ENCODE measurements at regions not wholly inside any gene's neighbourhood (a gene's known extent, or its start where the extent isn't known, plus 50 kb on each side); places are given as distances from the start of the nearest gene placed in this dataset.

GRCh38 chr6:95767897-95768463 lies 190.6 kb downstream of the MANEA start:
- no peaks in the 10 kb centered on the region for H3K36me3 Mint-ChIP-seq (ENCODE audit: low read depth)
- H3K27me3 Mint-ChIP-seq (ENCODE audit: low read depth): peaks cover 5% of the 10 kb centered on the region
- H3K4me1 Mint-ChIP-seq (ENCODE audit: low read depth): no peaks in the 10 kb centered on the region
- H3K9me3 Mint-ChIP-seq (ENCODE audit: low read depth): no peaks in the 10 kb centered on the region
- H3K27ac Mint-ChIP-seq (ENCODE audit: unreplicated experiment): no peak overlapping the region
- no peak overlapping the region for H3K4me3 Mint-ChIP-seq (ENCODE audit: unreplicated experiment)
- no peak for TF ChIP-seq CTCF (IDR thresholded peaks at IDR 0.05)
- no peak for DNase-seq (ENCODE audit: low spot score)

- DNase-seq (ENCODE audit: low spot score): no peak
- no peaks in the 10 kb centered on the region for H3K4me1 Mint-ChIP-seq (ENCODE audit: low read depth)
- peaks cover 5% of the 10 kb centered on the region for H3K27me3 Mint-ChIP-seq (ENCODE audit: low read depth)
- H3K9me3 Mint-ChIP-seq (ENCODE audit: low read depth): no peaks in the 10 kb centered on the region
- no peak overlapping the region for H3K27ac Mint-ChIP-seq (ENCODE audit: unreplicated experiment)
- no peak for TF ChIP-seq CTCF (IDR thresholded peaks at IDR 0.05)
- H3K4me3 Mint-ChIP-seq (ENCODE audit: unreplicated experiment): no peak overlapping the region
- no peaks in the 10 kb centered on the region for H3K36me3 Mint-ChIP-seq (ENCODE audit: low read depth)
Observed at GRCh38 chr6:95768539-95768938, 191.2 kb downstream of the MANEA start.

- H3K9me3 Mint-ChIP-seq (ENCODE audit: low read depth): peaks cover 12% of the 10 kb centered on the region
- H3K4me1 Mint-ChIP-seq (ENCODE audit: low read depth): no peaks in the 10 kb centered on the region
- no peaks in the 10 kb centered on the region for H3K36me3 Mint-ChIP-seq (ENCODE audit: low read depth)
Observed at GRCh38 chr6:95777338-95777737, 200.0 kb downstream of the MANEA start.

GRCh38 chr6:95780037-95780436 lies 202.7 kb downstream of the MANEA start:
- Mint-ChIP-seq H3K9me3 (ENCODE audit: low read depth) (peaks cover 12% of the 10 kb centered on the region), H3K27me3 (ENCODE audit: low read depth) (peaks cover 3% of the 10 kb centered on the region), H3K4me3 (ENCODE audit: unreplicated experiment) (no peak overlapping the region), H3K4me1 (ENCODE audit: low read depth) (no peaks in the 10 kb centered on the region), H3K36me3 (ENCODE audit: low read depth) (no peaks in the 10 kb centered on the region), H3K27ac (ENCODE audit: unreplicated experiment) (no peak overlapping the region)
- DNase-seq (ENCODE audit: low spot score): no peak
- no peak for TF ChIP-seq CTCF (IDR thresholded peaks at IDR 0.05)

More at GRCh38 chr6:95777338-95777737, 200.0 kb downstream of the MANEA start:
- DNase-seq (ENCODE audit: low spot score): no peak
- peaks cover 1% of the 10 kb centered on the region for H3K27me3 Mint-ChIP-seq (ENCODE audit: low read depth)
- no peak overlapping the region for H3K27ac Mint-ChIP-seq (ENCODE audit: unreplicated experiment)
- TF ChIP-seq CTCF (IDR thresholded peaks at IDR 0.05): no peak
- no peak overlapping the region for H3K4me3 Mint-ChIP-seq (ENCODE audit: unreplicated experiment)

GRCh38 chr6:95784019-95784418 lies 206.7 kb downstream of the MANEA start:
- no peak for TF ChIP-seq CTCF (IDR thresholded peaks at IDR 0.05)
- Mint-ChIP-seq H3K27me3 (ENCODE audit: low read depth) (peaks cover 3% of the 10 kb centered on the region), H3K9me3 (ENCODE audit: low read depth) (no peaks in the 10 kb centered on the region), H3K4me1 (ENCODE audit: low read depth) (no peaks in the 10 kb centered on the region), H3K4me3 (ENCODE audit: unreplicated experiment) (no peak overlapping the region), H3K36me3 (ENCODE audit: low read depth) (no peaks in the 10 kb centered on the region), H3K27ac (ENCODE audit: unreplicated experiment) (no peak overlapping the region)
- DNase-seq (ENCODE audit: low spot score): no peak

Measured in chondrocyte (in vitro differentiated cells).